A549 (cell line): ENCODE measurements at regions not wholly inside any gene's neighbourhood (a gene's known extent, or its start where the extent isn't known, plus 50 kb on each side); places are given as distances from the start of the nearest gene placed in this dataset.

Experiments
- HOXA7 ChIP-seq: fragments of 250-450 bp; sonication (Bioruptor Pico); IDR thresholded peaks from 2 replicates; pipeline ENCODE4 v1.5.0; 2020; ENCODE audit warnings: mild to moderate bottlenecking, moderate library complexity
- JUN ChIP-seq, 2 experiments: fragments of >200 bp; sonication (Bioruptor Twin); formaldehyde crosslinking; IDR thresholded peaks; 2 replicates in 1 of 2; 3 replicates in 1 of 2; pipeline ENCODE4 v1.6.1; 2016 to 2017
- MAFK ChIP-seq: fragments of 450-650 bp; IDR thresholded peaks from 2 replicates; pipeline ENCODE4 v1.6.1; 2014; ENCODE audit not compliant: partially characterized antibody
- POLR2AphosphoS2 ChIP-seq: conservative IDR thresholded peaks from 2 replicates; pipeline ENCODE4 v1.6.1; 2012; ENCODE audit warnings: low read length, improper control_type of control experiment, inconsistent platforms
- RCOR1 ChIP-seq: fragments of 150-350 bp; IDR thresholded peaks from 2 replicates; pipeline ENCODE4 v1.6.1; 2014; ENCODE audit warnings: antibody characterized with exemption, low read length, low read depth
- ZSCAN20 ChIP-seq: fragments of 250-450 bp; sonication (Bioruptor Pico); IDR thresholded peaks from 2 replicates; pipeline ENCODE4 v1.8.0; 2022; ENCODE audit warnings: mild to moderate bottlenecking, moderate library complexity
- TF ChIP-seq, protein P1 (sequence below): fragments of >200 bp; sonication (Bioruptor Twin); formaldehyde crosslinking; IDR thresholded peaks from 3 replicates; pipeline ENCODE4 v1.5.1; 2016

DNA sequence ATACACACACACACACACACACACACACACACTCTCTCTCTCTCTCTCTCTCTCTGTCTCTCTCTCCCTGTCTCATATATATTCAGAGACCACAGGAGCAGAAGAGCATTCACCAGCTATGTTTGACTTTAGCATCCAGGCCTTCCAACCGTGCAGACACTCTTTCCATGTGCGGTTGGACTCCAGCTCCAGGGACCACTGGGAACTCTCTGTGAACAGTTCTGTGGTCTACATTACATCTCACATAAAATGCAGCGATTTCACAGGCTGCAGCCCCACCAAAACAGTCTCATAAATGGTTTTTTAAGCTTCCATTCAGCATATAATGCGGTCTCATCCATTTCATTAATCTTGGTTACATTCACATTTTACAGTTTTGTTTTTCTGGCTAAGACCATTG lies 508.4 kb upstream of the SULF2 start:
- TF ChIP-seq HOXA7 (CRISPR knock-in tag) (no peak), POLR2AphosphoS2 (no peak), RCOR1 (no peak), ZSCAN20 (CRISPR knock-in tag) (no peak), MAFK (no peak), JUN (IDR thresholded peaks at IDR 0.05) (no peak)
- TF ChIP-seq, protein P1, sequence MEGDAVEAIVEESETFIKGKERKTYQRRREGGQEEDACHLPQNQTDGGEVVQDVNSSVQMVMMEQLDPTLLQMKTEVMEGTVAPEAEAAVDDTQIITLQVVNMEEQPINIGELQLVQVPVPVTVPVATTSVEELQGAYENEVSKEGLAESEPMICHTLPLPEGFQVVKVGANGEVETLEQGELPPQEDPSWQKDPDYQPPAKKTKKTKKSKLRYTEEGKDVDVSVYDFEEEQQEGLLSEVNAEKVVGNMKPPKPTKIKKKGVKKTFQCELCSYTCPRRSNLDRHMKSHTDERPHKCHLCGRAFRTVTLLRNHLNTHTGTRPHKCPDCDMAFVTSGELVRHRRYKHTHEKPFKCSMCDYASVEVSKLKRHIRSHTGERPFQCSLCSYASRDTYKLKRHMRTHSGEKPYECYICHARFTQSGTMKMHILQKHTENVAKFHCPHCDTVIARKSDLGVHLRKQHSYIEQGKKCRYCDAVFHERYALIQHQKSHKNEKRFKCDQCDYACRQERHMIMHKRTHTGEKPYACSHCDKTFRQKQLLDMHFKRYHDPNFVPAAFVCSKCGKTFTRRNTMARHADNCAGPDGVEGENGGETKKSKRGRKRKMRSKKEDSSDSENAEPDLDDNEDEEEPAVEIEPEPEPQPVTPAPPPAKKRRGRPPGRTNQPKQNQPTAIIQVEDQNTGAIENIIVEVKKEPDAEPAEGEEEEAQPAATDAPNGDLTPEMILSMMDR, result no peak
